ENCODE measurements at regions not wholly inside any gene's neighbourhood (a gene's known extent, or its start where the extent isn't known, plus 50 kb on each side); places are given as distances from the start of the nearest gene placed in this dataset.

- no peak for TF ChIP-seq CTCF (IDR thresholded peaks at IDR 0.05; ENCODE audit: poor library complexity)
- no peak for TF ChIP-seq EZH2 (IDR thresholded peaks at IDR 0.05; ENCODE audit: borderline replicate concordance)
- TF ChIP-seq EZH2phosphoT487 (IDR thresholded peaks at IDR 0.05; ENCODE audit: low read depth, severe bottlenecking, unreplicated experiment), result no peak
Observed at GRCh38 chr13:37313372-37313771, 207.9 kb upstream of the CSNK1A1L start.

All from hepatocyte (in vitro differentiated cells).